Activated CD4-positive, alpha-beta T cell treated with anti-CD3 and anti-CD28 coated beads for 4 hours (primary cell): ENCODE measurements at regions not wholly inside any gene's neighbourhood (a gene's known extent, or its start where the extent isn't known, plus 50 kb on each side); places are given as distances from the start of the nearest gene placed in this dataset.

Experiments used
- DNase-seq, 2 donors: peaks; one replicate each; pipeline ENCODE4 v3.0.0-alpha.2; 2020

DNA sequence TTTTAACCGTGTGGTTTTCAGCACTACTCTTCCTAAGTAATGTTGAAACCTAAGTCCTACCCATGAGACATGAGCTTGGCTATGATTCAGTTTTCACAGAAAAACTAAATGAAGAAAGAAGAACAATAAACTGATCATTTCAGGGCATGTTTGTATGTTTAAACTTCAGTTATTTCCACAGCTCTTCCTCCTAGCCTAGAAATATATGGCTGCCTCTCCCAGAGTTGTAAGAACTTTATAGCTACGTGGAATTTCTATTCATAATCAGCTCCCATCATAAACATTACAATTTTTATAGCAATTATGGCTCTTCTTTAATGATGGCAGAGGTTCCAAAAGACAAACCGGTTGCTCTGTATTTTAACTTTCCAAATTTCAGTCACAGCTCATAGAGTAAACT is 314.7 kb upstream of the ADAMTSL1 start:
- no peak for DNase-seq

DNA sequence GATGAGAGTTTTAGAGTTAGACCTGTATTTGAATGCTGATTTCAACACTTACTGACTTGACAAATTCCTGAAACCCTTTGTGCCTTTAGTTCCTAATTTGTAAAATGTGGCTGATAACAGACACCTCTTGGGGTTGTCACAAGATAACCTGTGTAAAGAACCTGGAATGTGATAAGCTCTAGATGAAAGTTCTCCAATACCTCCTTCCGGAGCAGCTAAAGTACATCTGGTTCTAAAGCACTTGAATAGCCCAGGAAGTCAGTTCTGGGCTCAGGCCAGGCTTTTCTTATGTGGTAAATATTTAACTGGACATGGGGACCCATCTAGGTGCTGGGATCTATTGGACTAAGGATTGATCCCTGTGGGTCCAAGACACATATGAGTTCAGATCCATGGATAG is 310.8 kb upstream of the ADAMTSL1 start:
- no peak for DNase-seq

DNA sequence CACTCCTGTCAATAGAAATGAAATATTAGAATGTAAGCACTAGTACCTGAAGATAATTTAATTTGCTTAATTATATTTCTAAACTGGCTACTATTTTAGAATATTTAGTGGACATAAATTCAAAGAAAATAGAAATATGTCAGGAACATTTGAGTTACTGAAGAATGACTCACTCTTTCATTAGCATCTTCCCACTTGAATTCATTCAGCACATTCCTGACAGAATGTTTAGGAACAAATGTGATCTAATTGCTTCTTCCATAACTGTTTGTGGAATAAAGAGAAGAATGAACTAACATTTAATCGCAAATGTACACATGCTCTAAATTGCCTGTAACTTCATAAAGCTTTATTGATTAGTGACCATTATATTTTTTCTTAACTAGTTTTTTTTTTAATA is 306.2 kb upstream of the ADAMTSL1 start:
- no peak for DNase-seq

DNA sequence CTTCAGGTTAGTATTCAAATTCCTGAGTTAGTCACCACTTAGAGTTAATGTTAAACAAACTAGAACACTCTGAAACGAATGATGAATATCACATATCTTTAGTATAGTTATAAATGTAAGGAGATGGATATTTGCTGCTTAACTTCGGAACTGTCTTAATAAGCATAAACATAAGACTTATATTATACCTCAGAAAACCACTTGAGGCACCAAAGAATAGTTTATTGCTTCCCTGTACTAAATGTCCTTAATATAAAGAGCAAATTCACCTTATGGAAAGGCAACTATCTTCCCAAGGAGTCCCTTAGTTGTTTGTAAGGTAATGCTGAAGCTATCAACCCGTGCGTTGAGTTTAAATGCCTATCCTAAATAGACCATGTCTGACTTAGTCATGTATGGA is 300.0 kb upstream of the ADAMTSL1 start:
- no peak for DNase-seq

DNA sequence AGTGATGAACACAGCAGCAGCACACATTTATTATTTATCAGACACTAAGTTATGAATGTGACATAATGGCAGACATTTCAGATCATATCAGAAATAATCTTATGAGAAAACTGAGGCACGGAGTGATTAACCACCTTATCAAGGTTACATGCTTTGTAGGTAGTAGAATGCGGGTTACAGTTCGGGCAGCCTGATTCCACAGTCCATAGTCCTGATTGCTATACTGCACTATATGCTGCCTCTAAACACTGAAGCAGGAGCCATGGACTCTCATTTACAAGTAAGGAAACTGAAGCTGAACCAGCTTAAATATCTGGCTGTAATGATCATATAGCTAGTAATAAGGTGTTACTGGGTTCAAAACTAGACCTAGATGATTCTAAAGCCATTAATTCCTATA is 291.3 kb upstream of the ADAMTSL1 start:
- DNase-seq, result no peak

DNA sequence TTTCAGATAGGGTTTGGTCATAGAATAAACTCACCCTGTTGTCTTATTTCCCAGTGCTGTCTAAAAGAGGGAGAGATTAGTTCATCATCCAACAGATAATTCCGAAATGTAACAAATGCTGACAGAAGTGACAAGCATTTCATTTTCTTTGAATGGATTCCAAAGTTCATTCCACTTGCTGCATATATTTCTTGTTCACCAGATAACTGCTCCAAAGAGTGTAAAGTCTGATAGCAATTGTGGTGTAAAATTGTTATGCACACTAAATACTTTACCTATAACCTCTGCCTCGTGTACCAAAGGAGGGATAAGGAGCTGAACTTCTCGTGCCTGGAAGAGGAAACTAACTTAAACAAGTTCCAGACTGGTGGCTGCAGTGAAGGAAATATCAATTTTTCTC is 290.0 kb upstream of the ADAMTSL1 start:
- DNase-seq, result no peak

DNA sequence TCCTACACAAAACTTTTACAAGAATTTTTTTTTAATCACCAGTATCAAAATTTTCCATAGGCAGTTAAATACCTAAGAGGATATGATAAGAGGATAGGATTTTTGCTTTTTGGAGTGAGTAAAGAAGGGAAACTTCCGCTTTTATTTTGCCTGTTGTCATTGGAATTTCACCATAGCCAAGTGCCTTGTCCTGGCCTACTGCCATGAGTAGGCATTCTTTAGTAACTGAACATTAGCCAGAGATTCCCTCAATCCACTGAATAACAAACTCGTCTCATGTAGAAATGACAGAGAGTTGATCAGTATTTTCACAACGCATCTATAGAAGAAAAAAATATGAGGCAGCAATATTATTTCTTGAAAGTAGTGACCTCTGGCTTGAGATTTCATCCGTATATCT is 289.6 kb upstream of the ADAMTSL1 start:
- DNase-seq, result no peak

DNA sequence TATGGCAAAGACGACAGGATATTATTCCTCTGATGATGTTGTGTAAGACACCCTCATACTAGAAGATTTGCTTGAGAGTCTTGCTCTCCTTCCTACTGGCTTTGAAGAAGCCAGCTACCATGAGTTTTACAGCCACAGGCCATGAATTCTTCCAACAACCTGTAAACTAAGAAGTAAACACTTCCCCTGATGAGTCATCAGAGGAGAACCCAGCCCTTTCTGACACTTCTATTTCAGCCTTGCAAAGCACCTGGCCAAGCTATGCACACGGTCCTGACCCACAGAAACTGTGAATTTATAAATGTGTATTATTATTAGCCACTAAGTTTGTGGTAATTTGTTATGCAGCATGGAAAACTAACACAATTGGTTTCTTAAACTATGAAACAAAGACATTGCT is 288.8 kb upstream of the ADAMTSL1 start:
- DNase-seq, result no peak

DNA sequence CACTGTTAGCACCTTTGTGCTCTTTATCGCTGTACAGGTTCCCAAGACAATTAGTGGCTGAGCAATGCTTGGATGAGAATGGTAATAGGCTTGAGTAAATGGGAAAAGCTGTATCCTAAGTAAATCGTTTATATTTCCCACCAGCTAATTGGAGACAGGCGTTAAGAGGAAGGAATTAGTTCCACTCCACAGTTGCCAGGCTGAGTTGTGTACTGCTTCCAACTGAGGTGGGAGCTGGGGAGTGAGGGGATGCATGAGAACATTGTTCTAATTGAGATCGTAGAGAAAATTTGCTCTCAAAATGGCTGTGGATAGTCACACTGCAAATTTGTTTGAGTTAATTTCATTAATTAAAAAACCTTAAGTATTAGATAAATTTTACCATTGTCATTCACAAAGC is 285.0 kb upstream of the ADAMTSL1 start:
- DNase-seq, result no peak

DNA sequence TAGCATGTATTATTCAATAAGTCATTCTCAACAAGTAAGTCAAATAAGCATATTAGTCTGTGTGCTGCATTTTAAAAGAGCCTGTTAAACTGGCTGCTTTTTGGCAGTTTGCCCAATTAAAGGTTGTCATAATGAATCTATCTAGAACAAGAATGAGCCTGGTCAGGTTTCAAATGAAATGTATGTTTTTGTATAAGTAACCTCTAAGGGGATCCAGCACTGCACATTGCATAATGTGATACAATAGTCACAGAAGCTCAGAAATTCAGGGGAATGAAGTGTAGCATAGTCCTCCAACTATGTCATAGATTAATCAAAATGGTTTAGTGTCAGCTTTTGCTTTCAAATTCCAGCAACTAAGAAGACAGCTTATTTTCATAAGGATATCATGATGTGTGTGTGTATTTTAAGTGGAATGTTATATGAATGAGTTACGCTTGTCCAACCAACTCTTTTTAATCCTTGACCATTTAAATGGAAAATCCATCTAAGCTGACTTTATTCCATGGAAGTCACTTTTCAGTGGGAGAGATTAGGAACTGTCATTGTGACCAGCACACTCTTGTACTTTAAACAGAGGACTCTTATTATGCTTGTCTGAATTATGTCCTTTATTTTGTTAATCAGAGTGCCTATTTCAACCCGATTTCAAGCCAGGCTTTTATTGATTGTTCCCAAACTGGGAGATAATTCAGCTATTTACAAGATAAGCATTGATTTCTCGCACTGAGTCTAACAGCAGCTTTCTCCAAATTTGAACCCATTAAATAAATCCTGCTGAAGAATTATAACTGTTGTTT is 283.9 kb upstream of the ADAMTSL1 start:
- DNase-seq, result no peak

DNA sequence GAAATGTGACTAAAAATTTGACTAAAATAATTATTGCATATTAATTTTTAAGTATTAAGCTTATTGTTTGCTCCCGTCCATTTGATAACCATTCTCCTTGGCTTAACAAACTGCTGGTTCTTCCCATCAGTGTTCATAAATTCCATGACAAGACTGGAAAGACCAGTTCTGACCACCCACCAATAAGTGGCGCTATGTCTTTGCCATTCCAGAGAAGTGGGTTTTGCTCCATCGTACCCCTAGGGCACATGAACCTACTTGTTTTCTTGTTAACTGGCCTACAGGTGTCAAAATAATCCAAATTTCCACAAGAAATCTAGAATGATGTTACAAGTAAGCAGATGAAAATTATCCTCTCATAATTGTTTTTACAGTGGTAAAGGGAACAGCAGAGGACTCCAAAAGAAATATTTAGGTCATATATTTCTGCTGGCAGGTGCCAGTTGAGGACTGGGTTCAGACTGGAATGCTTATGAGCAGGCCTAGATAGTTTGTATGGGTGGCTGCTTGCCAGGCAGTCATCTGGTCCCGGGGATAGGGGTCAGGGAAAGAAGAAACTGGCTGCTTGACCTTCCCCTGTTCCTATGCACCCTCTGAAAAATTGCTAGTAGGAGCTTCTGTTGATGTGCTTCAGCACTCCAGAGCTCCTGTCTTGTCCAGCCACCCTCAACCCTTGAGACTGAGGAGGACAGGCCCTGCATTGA is 283.1 kb upstream of the ADAMTSL1 start:
- DNase-seq, result no peak

DNA sequence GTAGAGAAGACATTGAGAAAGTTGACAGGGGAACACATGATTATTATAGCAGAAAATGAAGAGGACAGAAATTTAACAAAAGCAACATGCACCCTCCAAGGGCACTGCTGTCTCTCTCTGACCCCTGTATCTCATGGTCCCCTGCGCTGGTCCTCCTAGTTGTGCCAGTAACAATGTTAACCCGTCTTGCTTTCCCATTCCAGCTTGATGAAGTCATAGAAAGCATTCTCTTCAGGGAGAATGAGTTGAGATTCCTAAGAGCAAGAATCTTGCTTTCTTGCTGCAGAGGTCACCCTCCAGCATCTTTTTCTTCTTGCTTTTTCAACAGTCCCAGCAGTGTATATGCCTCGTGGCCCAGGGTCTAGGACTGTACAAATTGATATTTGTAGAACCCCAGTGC is 279.6 kb upstream of the ADAMTSL1 start:
- DNase-seq, result no peak

DNA sequence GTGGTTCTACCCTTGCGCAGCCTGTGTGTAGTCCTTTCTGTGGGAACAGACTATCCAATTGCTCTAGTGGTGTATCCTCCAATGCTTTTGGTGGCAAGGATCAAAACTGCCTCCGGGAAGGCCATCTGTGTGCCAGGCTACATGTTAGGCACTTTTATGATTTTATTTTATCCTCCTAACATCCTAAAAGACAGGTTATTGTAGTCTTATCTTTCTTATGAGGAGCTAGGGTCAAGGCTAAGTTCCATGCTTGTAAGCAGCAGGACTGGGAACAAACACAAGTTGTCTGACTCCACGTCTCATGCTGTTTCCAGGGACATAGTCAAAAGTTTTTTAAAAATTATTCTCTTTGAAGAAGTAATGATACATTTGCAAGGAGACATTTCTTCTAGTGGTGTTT is 278.7 kb upstream of the ADAMTSL1 start:
- DNase-seq, result no peak

DNA sequence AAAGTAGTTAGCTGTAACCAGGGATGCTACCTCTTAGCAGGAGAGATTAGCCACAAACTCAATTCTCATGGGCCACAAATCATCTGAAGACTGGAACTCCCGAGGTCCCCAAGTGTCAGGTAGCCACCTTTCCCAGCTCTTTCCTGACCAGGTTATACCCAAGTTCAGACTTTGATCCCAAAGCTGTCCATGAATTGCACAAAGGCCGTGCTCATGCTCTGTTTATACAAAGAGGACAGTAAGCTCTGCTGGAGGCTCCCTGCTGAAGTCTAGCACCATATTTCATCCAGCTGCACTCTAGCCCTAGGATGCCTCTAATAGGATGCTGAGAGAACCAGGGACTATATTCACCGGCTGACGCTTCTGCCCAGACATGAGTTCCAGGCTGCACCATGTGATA is 271.0 kb upstream of the ADAMTSL1 start:
- no peak for DNase-seq

DNA sequence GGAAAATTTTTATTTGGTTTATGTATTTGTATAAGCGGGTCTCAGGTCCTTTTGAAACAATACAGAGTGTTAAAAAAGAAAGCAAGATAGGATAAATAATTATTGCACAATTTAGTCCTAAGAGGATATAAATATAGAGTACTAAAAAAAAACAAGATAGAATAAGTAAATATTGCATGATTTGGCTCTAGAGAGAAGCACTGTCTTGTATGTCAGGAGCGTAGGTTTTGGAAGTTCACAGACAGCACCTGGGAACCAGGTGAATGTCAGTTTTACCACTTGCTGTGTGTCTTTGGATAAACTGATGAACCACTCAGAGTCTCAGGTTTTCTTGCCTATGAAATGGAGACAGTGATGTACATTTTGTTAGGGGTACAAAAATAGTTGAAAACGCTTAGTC is 266.2 kb upstream of the ADAMTSL1 start:
- no peak for DNase-seq

DNA sequence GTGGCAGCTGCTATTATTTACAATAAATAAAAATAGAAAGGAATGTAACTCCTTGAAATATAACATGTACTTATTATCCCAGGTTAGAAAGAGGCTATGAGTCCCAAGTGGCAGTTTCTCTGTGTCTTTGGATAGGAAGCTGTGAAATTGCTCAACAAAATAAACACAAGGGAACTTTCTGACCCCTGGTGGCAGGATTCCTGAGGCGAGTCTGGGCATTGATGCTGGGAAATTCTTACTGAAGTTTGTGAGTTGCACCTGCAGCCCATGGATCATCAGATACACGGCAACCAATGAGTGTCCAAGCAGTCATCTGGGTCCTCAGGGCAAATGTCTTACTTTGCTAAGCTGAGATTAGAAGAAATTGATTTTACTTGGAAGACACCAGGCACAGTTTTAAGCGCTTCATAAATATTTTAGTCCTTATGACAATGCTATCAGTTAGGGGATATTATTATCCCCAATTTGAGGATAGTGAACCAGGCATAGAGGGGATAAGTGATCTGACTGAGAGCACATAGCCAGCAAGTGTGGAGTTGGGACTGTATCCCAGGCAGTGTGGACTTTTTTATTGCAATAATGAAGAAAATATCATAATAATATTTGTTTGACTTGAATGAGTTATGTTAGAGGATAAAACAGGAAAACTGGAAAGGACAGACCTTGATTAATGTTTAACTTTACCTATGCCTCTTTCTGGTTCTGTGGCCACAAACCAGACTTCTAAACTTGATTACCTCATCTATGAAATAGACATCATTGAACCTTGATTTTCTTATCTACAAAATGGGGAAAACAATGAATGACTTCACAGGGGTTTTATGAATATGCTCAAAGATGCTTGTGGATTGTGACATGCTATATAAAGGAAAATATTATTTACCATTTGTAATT is 265.5 kb upstream of the ADAMTSL1 start:
- no peak for DNase-seq

DNA sequence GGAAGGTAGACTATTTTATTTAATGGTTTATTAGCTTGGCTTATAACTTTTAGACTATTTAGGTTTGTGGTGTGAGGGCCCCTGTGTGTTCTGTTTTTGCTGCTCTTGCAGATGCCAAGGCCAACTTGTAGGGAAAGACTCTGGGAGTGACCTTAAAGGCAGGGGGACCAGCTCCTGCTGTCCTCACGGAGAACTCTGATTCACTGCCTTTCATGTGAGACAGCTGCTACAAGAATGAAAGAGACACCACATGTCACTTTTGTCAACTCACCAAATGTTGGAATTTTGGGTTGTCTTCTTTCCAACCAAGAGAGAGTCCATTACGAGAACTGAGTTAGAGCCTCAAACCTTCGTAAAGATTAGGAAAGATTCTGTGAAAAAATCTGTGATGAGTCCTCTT is 258.3 kb upstream of the ADAMTSL1 start:
- no peak for DNase-seq

DNA sequence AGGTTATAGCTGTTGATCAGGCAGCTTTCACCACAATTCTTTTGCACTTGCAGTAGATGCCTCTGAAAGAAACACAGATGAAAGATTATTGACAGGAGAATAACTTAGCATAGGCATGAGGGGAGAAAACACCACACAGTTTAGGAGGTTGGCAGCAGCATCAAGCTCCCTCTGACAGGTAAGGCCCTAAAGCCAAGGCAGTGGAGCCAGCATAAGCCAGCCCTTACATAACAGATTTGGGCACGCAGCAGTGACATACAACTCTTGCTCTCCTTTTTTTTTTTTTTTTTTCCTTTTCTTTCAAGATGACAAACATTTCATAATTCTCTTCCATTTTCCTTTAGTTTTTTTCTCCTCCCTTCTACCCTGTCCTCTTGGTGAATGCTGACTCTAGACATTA is 257.6 kb upstream of the ADAMTSL1 start:
- DNase-seq, result no peak

DNA sequence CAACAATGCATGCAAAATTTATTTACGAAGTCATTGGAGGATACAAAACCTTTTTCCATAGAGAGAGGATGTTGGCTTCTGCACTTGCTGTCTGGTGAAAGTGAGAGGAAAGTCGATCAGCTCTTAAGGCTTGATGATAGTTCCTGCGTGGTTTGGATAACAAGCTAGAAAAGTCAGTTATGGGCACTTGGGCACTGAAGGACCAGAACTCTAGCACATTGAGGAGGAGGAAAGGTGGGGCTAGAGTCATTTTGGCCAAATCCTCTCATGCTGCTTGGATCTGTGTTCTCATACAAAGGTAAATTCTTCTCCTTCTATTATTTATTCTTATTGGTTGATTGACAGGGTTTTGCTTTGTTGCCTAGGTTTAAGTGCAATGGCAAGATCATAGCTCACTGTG is 245.9 kb upstream of the ADAMTSL1 start:
- no peak for DNase-seq

DNA sequence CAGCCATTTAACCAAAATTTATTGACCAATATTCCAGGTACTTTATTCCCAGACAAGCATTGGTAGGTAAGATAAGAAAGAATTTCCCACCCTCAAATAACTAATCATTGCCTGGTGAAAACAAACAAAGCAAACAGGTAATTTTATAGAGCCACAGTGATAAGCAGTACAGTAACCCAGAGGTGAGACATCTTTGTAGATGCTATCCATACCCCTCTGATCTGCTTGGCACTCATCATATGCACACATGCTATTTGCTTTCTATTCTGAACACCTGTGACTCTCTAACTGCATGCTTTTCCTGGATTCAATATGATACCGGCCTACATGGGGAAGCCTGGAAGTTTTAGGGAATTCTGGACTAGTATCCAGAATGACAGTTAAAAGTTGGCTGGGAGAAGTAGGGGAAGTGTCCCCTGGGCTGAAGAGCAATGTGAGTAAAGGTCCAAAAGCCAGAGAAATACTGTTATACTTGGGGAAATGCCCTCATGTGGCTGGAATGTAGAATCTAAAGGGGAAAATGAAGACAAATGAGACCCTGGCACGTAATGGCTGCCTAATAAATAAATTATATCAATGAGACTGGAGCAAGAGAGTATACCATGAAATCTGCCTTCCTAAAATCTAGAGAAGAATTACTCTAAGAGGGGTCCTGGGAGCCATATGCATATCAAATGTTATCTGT is 243.8 kb upstream of the ADAMTSL1 start:
- no peak for DNase-seq

DNA sequence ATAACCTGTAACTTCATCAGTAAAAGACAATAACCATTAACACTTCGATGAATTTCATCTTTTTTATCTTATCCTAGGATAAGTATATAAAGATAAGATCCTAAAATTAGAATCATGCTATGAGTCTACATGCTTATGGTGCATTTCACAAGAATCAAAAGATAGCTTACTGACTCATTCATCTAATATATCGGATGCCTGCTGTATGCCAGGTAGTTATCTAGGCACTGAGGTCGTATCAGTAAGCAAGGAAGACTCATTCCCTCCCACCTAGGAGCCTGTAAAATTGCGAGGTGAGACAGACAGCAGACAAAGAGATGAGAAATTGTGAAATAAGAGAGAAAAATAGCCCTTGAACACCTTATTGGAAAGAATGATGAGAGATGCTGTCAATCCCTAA is 240.6 kb upstream of the ADAMTSL1 start:
- no peak for DNase-seq

DNA sequence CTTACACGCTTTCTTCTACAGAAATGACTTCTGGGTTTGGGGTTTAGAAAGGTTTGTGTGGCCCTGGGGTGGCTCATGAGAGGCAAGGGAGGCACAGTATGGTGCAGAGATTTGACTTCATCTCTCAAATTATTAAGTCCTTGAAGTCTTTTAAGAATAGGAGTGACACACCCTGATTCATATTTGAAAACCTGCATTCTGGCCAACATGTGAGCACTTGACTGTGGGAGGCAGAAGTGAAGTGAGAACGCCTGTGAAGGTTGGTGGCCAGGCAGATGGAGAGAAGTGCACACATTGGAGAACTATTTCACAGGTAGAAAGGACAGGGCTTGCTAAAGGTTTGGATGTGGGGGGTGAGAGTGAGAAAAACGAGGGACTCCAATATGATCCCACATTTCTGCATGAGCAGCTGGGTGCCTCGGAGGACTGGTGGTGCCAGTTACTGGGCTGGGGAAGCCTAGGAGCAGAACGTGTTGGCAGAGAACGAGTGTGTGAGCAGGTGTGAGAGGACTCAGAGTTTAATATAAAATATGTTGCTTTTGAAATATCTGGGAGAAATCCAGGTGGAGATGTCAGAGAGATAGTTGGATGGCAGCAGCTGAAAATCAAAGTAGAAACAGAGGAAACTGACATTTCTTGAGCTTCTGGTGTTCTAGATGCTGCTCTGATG is 240.0 kb upstream of the ADAMTSL1 start:
- DNase-seq, result no peak
